ENCODE measurements at regions not wholly inside any gene's neighbourhood (a gene's known extent, or its start where the extent isn't known, plus 50 kb on each side); places are given as distances from the start of the nearest gene placed in this dataset. TPM values are rescaled to one million over a fixed set of nuclear protein-coding genes. Genes with fewer than 3 reads are reported as not detected.

GRCh38 chr5:51273871-51274270 is 109.4 kb upstream of the ISL1 start:
- H3K27ac ChIP-seq (ENCODE audit: low read depth), result no peak overlapping the region
- WGBS, result 54% methylated on average over 1 of the region's 1 CpG
- no peaks in the 10 kb centered on the region for H3K4me1 ChIP-seq (ENCODE audit: insufficient read depth)
- no peak overlapping the region for H3K4me3 ChIP-seq (ENCODE audit: low read depth, low read length)
- DNase-seq (ENCODE audit: extremely low spot score), result no peak
- H3K36me3 ChIP-seq (ENCODE audit: insufficient read depth), result no peaks in the 10 kb centered on the region

- H3K4me1 ChIP-seq (ENCODE audit: insufficient read depth), result no peaks in the 10 kb centered on the region
- H3K27ac ChIP-seq (ENCODE audit: low read depth), result no peak overlapping the region
- 92% methylated on average over 9 of the region's 9 CpGs for WGBS
- DNase-seq (ENCODE audit: extremely low spot score), result no peak
- H3K36me3 ChIP-seq (ENCODE audit: insufficient read depth), result no peaks in the 10 kb centered on the region
- H3K4me3 ChIP-seq (ENCODE audit: low read depth, low read length), result no peak overlapping the region
Observed at GRCh38 chr5:51275428-51275827, 107.8 kb upstream of the ISL1 start.

- 89% methylated on average over 2 of the region's 2 CpGs for WGBS
- H3K36me3 ChIP-seq (ENCODE audit: insufficient read depth), result no peaks in the 10 kb centered on the region
- H3K27ac ChIP-seq (ENCODE audit: low read depth), result no peak overlapping the region
- H3K4me3 ChIP-seq (ENCODE audit: low read depth, low read length), result no peak overlapping the region
- H3K4me1 ChIP-seq (ENCODE audit: insufficient read depth), result no peaks in the 10 kb centered on the region
- DNase-seq (ENCODE audit: extremely low spot score), result no peak
Observed at GRCh38 chr5:51276250-51276649, 107.0 kb upstream of the ISL1 start.

- no peak for DNase-seq (ENCODE audit: extremely low spot score)
- H3K4me3 ChIP-seq (ENCODE audit: low read depth, low read length), result no peak overlapping the region
- no peaks in the 10 kb centered on the region for H3K4me1 ChIP-seq (ENCODE audit: insufficient read depth)
- WGBS, result 17% methylated on average over 3 of the region's 3 CpGs
- no peak overlapping the region for H3K27ac ChIP-seq (ENCODE audit: low read depth)
- no peaks in the 10 kb centered on the region for H3K36me3 ChIP-seq (ENCODE audit: insufficient read depth)
Observed at GRCh38 chr5:51278539-51278938, 104.7 kb upstream of the ISL1 start.

- Histone ChIP-seq H3K36me3 (ENCODE audit: insufficient read depth) (no peaks in the 10 kb centered on the region), H3K27ac (ENCODE audit: low read depth) (no peak overlapping the region), H3K4me3 (ENCODE audit: low read depth, low read length) (no peak overlapping the region), H3K4me1 (ENCODE audit: insufficient read depth) (no peaks in the 10 kb centered on the region)
- WGBS, result 82% methylated on average over 7 of the region's 7 CpGs
- peak; percentile 5 for DNase-seq (ENCODE audit: extremely low spot score)
Observed at GRCh38 chr5:51279983-51280706, 103.1 kb upstream of the ISL1 start.

GRCh38 chr5:51286046-51286445 is 97.2 kb upstream of the ISL1 start:
- Histone ChIP-seq H3K36me3 (ENCODE audit: insufficient read depth) (no peaks in the 10 kb centered on the region), H3K4me3 (ENCODE audit: low read depth, low read length) (no peak overlapping the region), H3K4me1 (ENCODE audit: insufficient read depth) (no peaks in the 10 kb centered on the region), H3K27ac (ENCODE audit: low read depth) (no peak overlapping the region)
- WGBS, result 31% methylated on average over 4 of the region's 4 CpGs
- no peak for DNase-seq (ENCODE audit: extremely low spot score)

GRCh38 chr5:51302343-51302742 is 80.9 kb upstream of the ISL1 start:
- Histone ChIP-seq H3K4me3 (ENCODE audit: low read depth, low read length) (no peak overlapping the region), H3K36me3 (ENCODE audit: insufficient read depth) (no peaks in the 10 kb centered on the region), H3K27ac (ENCODE audit: low read depth) (no peak overlapping the region), H3K4me1 (ENCODE audit: insufficient read depth) (no peaks in the 10 kb centered on the region)
- WGBS, result 30% methylated on average over 2 of the region's 2 CpGs
- no peak for DNase-seq (ENCODE audit: extremely low spot score)

- Histone ChIP-seq H3K4me1 (ENCODE audit: insufficient read depth) (no peaks in the 10 kb centered on the region), H3K4me3 (ENCODE audit: low read depth, low read length) (no peak overlapping the region), H3K36me3 (ENCODE audit: insufficient read depth) (no peaks in the 10 kb centered on the region), H3K27ac (ENCODE audit: low read depth) (no peak overlapping the region)
- DNase-seq (ENCODE audit: extremely low spot score), result no peak
- WGBS, result 64% methylated on average over 1 of the region's 1 CpG
Observed at GRCh38 chr5:51326844-51327243, 56.4 kb upstream of the ISL1 start.

Small RNA genes lying in the stretch of these regions (small RNA-seq; reads per million reads assigned to genes)
- gene AC022441.3, result not detected
- gene RNU6-1296P, result not detected
- not detected for gene RNU6-480P
